ENCODE measurements at regions not wholly inside any gene's neighbourhood (a gene's known extent, or its start where the extent isn't known, plus 50 kb on each side); places are given as distances from the start of the nearest gene placed in this dataset.
"Not testable (repeated sequence)": the region's sequence is repeated elsewhere in the genome, so short reads cannot be mapped to it uniquely, and the experiment has no call there.

- no peak for DNase-seq
Measured at GRCh38 chr1:30374400-30375070, 348.9 kb downstream of the MATN1 start.

- DNase-seq = no peak
Measured at GRCh38 chr1:30373471-30374399, 349.6 kb downstream of the MATN1 start.

- no peak for DNase-seq
Measured at GRCh38 chr1:30372792-30373433, 350.5 kb downstream of the MATN1 start.

GRCh38 chr1:30371888-30372791 lies 351.2 kb downstream of the MATN1 start:
- no peak for DNase-seq

- DNase-seq = no peak
Measured at GRCh38 chr1:30371179-30371788, 352.1 kb downstream of the MATN1 start.

GRCh38 chr1:30368651-30369240 lies 354.6 kb downstream of the MATN1 start:
- no peak for DNase-seq

- no peak for DNase-seq
Measured at GRCh38 chr1:30366911-30367310, 356.5 kb downstream of the MATN1 start.

GRCh38 chr1:30366199-30366598 lies 357.2 kb downstream of the MATN1 start:
- no peak for DNase-seq

- no peak for DNase-seq
Measured at GRCh38 chr1:30365596-30365995, 357.8 kb downstream of the MATN1 start.

GRCh38 chr1:30363031-30363430 lies 360.4 kb downstream of the MATN1 start:
- DNase-seq = no peak

GRCh38 chr1:30362603-30362990 lies 360.8 kb downstream of the MATN1 start:
- no peak for DNase-seq

GRCh38 chr1:30361890-30362602 lies 361.3 kb downstream of the MATN1 start:
- not testable (repeated sequence) for DNase-seq

- DNase-seq = no peak
Measured at GRCh38 chr1:30360753-30361152, 362.6 kb downstream of the MATN1 start.

GRCh38 chr1:30360281-30360680 lies 363.1 kb downstream of the MATN1 start:
- DNase-seq = no peak

GRCh38 chr1:30359539-30360220 lies 363.7 kb downstream of the MATN1 start:
- no peak for DNase-seq

- DNase-seq = no peak
Measured at GRCh38 chr1:30358500-30358899, 364.9 kb downstream of the MATN1 start.

- no peak for DNase-seq
Measured at GRCh38 chr1:30356839-30357238, 366.5 kb downstream of the MATN1 start.

- DNase-seq = no peak
Measured at GRCh38 chr1:30354410-30354809, 369.0 kb downstream of the MATN1 start.

- no peak for DNase-seq
Measured at GRCh38 chr1:30353637-30354036, 369.7 kb downstream of the MATN1 start.

GRCh38 chr1:30348147-30348546 lies 375.2 kb downstream of the MATN1 start:
- no peak for DNase-seq

All from CD4-positive, alpha-beta T cell treated with Interleukin-21 for 1 hour (primary cell).